Activated CD8-positive, alpha-beta memory T cell treated with anti-CD3 and anti-CD28 coated beads for 36 hours (primary cell): ENCODE measurements at regions not wholly inside any gene's neighbourhood (a gene's known extent, or its start where the extent isn't known, plus 50 kb on each side); places are given as distances from the start of the nearest gene placed in this dataset.

ENCODE experiments used
- CTCF ChIA-PET: fragments of 350-600 bp; sonication (Branson Sonifier 250); formaldehyde crosslinking; loops from one replicate; lab custom pipeline; 2021; ENCODE audit warnings: antibody characterized with exemption; lab: Charles Lee
- POLR2A ChIA-PET: fragments of 350-600 bp; sonication (Branson Sonifier 250); formaldehyde crosslinking; loops from one replicate; lab custom pipeline; 2021; ENCODE audit warnings: antibody characterized with exemption; lab: Charles Lee

DNA sequence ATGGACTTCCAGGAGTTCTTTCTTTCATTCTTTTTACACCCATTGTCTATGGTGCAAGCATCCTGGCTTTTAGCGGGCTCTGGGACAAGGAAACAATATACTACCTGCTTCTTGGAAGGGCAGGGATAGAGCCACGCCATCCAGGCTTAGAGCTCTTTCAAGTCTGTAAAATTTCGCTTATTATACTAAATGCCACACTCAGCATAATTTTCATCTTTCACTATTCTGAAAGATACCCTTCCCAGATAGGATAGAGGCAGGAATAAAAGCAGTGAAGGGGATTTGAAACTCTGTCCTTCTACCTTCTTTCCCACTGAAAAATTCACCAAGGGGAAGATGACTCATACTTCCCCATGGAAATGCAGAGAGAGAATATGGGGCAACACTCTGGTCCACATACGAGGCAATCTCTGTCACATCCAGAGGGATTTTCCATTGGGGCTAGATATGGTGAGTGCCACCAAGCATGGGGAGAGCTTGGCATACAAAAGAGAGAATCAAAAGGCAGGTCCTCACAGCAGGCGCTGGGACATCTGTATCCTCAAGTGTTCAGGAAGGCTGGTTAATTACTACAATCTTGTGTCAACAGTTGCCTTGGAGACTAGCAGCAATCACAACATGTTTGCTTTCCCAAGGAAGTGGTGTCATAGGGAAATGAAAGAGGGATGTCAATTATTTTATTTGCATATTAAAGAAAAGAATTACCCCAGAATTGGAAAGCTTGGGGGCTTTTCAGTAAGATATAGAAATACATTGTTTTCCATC is 127.6 kb downstream of the TDRD15 start:
- ChIA-PET POLR2A (no interaction called here), CTCF (no interaction called here)

DNA sequence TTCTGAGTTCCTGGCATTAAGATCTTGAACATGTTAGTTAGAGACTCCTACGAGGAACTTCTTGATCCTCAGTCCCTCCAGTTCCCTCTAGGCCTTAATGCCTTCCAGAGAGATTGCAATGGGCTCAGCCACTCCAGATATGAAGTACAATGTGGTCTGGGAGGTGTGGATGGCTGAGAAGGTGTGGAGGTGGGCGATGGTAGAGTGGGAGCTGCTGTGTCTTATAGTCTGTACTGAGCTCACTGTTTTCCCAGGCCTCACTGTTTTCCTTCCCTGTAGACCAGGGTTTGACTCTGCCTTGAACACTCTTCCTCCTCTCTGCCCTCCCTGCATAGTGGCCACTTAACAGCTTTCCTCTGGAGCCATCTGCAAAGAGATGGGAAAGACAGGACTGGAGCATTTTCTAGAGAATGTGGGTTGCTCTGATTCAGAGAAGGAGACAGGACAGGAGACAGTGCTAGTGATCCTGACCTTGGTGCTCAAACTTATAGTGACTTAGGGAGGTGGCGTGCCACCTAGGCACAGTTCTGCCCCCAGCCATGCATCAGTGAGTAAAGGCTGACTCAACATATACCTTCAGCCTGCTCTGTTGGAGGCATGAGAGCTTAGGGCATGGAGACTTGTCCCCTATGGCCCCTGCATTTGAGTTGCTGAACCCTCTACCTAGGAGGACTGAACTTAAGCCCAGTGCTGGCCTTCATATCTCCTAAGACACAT is 129.7 kb downstream of the TDRD15 start:
- CTCF ChIA-PET = no interaction called here
- POLR2A ChIA-PET = no interaction called here

DNA sequence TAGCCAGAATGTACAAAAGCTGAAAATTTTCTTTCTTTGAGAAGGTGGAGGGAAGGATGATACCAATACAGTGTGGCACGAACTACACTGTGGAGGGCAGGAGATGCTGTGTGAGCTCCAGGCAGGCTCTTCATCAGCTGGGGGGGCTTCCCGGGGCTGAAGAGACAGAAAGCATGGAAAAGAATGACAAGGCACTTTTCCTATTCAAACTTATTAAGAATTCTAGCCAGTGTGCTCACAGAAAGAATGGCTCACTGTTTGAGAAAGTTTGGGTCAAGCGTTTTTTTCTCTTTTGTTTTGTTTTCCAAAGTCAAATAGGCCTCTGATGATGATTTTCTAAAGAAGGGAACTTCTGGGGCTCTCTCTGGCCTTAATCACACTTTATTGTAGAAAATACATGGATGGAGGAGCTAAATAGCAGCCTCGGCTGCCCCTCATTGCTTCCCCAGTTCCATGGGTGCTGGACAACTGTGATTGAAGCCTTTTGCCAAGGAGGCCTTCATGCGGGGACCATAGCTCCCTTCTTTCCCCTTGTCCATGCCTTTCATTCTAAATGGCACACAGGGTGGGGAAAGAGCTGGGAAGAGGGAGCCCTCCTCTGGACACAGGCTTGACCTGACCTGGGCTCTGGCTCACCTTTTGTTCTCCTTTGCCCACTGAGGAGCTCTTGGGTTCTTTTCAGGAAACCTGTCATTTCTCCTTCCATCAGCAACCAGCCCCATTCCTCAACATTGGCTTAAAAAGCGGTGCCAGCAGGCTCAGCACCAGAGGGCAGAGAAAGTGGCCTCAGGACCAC is 130.6 kb downstream of the TDRD15 start:
- ChIA-PET POLR2A (no interaction called here), CTCF (no interaction called here)

DNA sequence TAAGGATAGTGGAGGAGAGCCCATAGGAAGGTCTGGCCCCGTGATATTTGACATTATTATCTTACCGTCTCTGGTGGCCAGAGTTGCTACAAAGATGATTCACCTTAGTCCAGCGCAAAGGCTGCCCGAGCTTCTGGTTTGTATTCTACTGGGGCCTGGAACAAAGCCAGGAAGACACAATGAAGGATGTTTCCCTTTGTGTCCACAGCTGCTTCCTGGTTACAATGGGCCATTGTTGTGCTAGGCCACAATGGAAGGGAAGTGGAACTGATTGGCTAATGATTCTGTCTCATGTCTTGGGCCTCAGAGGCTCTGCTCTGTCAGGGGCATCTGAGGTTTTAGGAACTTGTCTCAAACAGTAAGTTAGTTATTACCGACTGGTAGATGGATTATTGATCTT is 132.2 kb downstream of the TDRD15 start:
- POLR2A ChIA-PET = no interaction called here
- CTCF ChIA-PET = no interaction called here

DNA sequence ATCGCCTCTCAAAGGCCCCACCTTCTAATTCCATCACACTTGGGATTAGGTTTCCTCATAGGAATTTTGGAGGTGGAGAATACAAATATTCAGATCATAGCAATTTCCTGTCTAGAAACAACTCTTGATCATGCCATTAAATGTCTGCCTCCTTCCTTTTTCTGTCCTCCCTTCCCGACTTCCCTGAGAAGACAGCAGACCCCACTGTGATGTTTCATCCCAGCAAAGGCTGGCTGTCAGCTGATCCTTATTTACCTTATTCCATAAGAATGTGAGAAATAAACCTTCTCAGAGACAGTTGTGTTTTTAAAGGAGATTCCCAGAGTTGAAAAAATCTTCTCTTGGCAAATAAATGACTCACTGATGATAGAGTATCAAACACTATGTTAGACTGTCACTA is 133.9 kb downstream of the TDRD15 start:
- POLR2A ChIA-PET = no interaction called here
- CTCF ChIA-PET = no interaction called here

DNA sequence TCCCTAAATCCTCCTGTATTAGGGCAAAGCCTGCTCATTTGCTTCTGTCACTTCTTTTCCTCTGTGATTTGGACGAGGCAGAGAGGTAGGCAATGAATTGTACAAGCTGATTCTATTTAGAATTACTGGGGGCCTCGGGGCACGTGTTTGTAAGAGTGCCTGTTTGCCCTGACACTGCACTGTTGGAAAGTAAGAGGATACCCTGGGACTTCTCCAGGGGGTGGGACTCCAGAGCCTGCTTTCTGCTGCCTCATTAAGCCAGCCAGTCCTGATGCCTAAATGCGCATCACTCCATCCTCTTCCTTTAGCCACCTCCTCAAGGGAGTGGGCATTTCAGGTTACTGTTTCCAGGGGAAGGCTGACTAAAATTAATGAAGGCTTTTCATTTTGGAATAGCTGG is 134.3 kb downstream of the TDRD15 start:
- CTCF ChIA-PET = no interaction called here

DNA sequence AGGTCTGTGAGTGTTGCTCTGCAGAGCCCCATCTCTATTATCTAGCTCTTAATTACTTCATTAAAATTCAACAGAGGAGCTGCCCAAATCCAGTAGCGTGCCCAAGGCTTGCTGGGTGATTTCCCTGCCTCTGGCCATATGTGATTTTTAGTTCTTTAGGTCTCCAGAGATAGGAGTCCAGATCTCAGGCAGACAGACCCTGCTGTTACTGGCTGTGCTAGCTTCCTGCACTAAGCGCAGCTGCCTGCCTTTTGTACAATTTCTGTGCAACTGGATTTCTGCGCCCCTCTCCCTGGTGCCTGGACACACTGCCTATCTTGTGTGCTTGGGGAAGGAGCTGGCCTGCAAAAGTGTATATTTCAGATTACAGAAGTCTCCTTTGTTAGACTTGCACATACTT is 136.5 kb downstream of the TDRD15 start:
- ChIA-PET POLR2A (no interaction called here), CTCF (no interaction called here)

More for the DNA sequence above, 134.3 kb downstream of the TDRD15 start:
- POLR2A ChIA-PET = no interaction called here

DNA sequence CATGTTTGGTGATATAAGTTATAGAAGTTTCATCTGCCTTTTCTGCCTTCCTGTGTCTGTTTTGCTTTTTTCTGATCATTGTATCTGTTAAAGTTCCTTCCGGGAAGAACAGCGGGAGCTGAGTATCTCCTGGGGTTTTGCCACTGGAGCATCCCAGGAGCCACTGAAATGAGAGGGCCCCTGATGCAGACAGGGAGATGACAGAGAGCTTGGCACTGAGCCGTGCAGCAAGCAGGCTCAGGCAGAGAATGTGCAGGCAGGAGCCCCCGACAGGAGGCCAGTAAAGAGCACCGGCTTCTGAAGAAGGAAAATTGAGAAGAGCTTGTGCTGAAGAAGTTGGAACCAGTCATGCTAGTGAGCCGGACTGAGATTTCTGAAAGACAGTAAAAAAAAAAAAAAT is 137.8 kb downstream of the TDRD15 start:
- POLR2A ChIA-PET = no interaction called here
- CTCF ChIA-PET = no interaction called here

DNA sequence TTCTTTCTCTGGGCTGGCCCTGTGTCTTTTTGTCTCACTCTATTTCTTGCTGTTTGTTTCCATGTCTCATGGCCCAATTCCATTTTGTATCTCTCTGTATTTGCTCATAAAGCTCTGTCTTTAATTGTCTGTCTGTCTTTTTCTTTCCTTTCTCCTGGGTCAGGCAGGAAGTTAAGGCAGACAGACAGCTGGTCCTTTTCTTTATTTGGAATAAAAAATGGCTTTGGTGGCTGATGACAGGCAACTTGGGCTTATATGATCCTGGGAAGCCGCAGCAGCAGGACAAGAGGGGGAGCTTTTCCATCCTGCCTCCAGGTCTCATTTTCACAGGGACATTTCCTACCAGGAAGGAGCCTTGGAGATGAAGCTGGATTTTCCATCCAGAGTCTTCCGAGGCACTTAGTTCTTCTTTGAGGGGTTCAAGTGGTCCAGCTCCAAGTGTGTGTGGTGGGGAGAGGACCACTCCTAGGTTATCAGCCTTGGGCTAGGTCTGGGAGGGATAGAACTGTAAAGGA is 138.7 kb downstream of the TDRD15 start:
- ChIA-PET CTCF (no interaction called here), POLR2A (no interaction called here)

DNA sequence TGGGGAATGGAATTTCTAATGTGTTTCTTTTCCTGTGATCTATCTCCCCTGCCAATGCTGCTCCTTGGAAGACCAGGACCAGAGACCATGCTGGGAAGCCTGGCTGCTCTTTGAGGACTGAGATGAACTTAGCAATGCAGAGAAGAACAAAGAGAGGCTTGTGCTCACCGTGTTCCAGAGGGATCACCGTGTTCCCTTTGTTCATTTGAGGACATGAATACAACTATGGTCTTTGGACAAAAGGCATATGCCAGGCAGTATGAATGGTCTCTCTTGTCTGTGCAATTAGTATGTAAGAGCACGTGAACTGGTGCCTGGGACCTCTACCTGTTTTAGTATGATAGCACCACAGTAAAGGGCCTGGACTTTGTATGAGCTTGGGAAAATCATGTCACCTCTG is 139.9 kb downstream of the TDRD15 start:
- ChIA-PET CTCF (no interaction called here), POLR2A (no interaction called here)

DNA sequence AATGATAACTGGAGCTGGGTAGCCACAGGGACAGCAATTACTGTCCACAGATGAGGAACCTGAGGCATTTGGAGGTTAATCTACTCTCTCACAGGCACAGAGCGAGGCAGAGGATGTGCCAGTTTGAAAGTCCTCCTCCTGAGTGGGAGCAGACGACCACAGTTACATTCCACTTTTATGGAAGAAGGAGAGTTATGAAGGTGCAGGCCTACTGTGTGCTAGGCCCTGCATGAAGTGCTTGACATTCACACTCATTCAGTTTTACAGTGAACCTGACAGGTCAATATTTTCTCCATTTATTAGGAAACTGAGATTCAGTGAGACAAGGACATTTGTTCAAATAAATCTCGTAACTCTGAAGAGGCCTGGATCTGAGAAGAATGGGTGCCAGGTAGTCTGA is 142.0 kb downstream of the TDRD15 start:
- POLR2A ChIA-PET = no interaction called here
- CTCF ChIA-PET = no interaction called here

DNA sequence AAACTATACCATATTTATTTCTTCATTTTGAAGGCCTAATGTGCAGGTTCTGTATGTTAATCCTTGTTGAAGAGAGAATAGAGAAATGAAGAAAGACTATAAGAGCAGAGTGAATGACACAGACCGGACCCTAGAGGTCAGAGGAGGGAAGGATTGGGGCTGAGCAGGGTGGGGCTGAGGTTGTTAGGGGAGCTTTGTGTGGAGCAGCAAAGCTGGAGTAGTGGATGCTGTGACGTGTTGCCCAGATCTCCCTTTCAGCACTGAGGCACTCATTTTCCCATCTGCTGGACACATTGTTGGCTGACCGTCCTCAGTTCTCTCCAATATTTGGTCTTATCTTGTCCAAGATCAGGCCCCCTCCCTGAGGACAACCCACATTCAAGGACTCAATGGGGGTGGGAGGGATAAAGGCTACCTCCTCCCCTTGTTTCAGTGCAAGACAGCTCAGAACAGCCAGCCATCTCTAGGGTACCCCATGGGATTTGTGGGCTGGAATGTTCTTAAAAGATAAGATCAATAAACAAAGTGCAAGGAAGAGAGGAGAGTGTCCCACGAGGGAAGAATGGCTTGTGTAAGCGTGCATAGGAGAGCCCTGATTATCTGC is 143.6 kb downstream of the TDRD15 start:
- ChIA-PET CTCF (no interaction called here), POLR2A (no interaction called here)

DNA sequence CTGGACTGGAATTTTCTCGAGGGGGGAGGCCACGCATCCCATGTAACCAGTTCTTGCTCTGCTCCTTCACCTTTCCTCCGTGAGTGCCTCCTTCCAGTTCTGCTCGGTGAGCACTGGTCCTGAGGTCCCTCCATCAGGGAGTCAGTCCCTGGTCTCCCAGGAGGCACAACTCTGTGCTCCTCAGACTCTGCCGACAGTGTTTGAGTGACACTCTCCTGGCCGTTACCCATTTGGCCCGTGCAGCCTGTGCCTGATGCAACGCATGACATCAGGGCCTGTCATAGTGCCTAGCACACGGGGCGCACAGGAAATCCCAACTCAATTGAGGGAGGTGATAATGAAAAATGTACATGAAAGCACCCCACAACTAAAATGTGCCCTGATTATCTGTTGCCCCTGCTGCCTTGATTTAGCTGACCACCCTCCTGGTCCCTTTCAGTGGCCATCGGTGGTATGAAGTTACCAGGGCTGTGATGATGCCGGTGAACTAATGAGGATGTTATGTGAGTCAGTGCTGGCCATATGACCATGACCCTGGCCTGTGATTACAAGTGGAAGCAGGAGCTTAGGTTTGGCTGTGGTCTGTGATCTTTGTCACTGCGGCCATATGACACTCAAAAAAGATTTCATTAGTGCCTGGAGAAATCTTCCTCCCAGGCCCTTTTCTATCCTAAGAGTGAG is 144.6 kb downstream of the TDRD15 start:
- CTCF ChIA-PET = no interaction called here
- POLR2A ChIA-PET = no interaction called here

DNA sequence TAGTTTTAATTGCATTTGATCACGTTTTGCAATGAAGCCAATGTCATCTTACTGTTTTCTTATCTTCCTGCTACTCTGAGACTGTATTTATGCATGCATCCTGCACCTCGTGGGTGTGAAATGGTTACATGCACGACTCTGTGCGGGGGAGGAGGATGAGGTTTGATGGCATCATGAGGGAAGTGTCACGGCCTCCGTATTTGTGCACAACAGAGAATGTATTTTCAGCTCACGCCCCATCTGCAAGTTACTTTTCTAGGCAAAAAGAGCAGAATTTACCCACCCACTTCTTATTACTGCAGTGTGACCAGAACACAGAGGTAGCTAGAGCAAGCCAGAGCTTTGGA is 145.1 kb downstream of the TDRD15 start:
- ChIA-PET CTCF (no interaction called here), POLR2A (no interaction called here)

DNA sequence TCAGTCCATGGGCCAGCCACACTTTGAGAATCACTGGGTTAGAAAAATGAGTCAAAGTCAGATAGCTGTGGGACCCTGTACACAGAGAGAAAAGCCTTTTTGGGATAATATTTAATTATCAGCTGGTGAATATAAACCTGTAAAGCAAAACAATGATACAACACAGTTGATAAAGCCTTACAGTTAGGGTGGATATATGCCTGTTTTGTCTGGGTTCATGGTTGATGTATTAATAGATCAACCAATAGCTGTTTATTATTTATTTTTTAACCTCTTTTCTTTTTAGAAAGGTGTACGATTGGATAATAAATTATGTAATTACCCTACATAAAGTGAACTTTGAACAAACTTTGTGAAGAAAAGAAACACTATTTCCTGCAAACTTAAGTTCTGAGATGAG is 145.6 kb downstream of the TDRD15 start:
- POLR2A ChIA-PET = no interaction called here
- CTCF ChIA-PET = no interaction called here

DNA sequence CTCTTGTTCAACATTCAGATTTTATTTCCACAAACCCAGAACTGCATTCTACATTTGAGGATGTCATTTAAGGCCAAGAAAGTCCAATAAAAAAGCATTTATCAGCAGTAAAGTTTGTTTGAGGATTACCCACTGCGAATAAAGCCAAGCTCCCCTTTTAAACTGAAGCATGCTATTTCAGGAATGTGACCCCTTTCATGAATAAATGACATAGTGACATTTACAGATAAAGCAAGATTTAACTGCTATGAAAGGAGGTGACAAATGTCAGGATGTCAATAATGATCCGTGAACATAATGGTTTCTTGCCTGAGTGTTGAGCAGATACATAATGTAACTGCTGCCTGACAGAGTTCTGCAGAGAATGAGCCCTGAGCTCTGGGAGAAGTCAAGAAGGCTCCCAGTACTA is 146.3 kb downstream of the TDRD15 start:
- ChIA-PET CTCF (no interaction called here), POLR2A (no interaction called here)

DNA sequence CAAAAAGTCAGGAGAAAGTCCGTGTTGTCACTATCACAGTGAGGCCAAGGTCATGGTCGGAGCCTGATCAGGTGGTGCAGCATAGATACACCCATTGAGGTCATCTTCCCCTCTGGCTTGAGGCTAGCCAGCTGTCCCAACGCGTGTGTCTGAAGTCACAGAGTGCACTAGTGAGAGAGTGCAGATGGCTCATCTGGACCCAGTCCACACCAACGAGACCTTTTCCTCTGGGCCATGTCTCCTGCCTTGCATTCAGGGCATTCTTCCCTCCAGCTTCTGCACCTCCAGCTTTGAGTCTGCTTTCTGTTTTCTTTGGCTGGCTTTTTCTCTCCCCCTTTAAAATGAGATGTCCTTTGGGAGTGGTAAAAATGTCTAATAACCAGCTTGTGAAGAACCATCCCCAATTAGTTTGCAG is 146.9 kb downstream of the TDRD15 start:
- ChIA-PET CTCF (no interaction called here), POLR2A (no interaction called here)

DNA sequence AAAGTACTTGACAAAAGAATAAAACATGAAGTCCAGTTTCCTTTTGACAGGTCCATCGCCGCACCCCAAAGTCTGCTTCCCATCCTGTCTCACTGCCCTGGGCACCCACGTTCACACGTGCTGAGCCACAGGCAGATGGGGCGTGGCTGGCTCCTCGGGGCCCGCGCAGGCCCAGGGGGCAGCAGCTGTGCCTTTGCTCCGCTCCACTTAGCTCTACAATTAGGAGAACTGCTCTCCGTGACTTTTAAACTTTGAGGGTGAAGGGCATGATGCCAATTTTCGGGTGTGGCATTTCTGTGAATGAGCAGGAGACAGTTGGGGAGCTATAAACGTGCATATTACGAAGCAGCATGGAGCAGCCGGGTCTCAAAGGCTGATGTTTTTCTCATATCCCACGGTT is 152.4 kb downstream of the TDRD15 start:
- POLR2A ChIA-PET = no interaction called here
- CTCF ChIA-PET = no interaction called here
